ENCODE measurements at regions not wholly inside any gene's neighbourhood (a gene's known extent, or its start where the extent isn't known, plus 50 kb on each side); places are given as distances from the start of the nearest gene placed in this dataset.
"Not testable (repeated sequence)": the region's sequence is repeated elsewhere in the genome, so short reads cannot be mapped to it uniquely, and the experiment has no call there.

DNA sequence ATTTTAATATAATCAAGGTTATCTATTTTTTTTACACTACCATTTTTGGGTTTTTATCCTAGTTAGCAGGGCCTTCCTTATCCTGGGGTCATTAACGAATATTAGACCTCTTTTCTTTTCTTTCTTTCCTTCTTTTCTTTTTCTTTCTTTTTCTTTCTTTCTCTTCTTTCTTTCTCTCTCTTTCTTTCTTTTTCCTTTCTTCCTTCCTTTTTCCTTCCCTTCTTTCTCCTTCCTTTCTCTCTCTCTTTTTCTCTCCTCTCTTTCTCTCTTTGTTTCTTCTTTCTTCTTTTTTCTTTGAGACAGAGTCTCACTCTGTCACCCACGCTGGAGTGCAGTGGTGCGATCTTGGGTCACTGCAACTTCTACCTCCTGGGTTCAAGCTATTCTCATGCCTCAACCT, 120.4 kb upstream of the PDE7B start:
- DNase-seq = no peak

DNA sequence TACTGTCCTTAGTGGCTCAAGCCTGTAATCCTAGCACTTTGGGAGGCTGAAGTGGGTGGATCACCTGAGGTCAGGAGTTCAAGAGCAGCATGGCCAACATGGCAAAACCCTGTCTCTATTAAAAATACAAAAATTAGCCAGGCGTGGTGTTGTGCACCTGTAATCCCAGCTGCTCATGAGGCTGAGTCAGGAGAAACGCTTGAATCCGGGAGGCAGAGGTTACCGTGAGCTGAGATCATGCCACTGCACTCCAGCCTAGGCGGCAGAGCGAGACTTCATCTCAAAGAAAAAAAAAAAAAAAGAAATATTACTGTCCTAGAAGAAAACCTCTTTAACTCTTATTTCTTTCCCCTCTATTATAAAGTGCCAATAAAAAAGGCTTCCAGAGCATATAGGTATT, 115.2 kb upstream of the PDE7B start:
- DNase-seq = not testable (repeated sequence)

DNA sequence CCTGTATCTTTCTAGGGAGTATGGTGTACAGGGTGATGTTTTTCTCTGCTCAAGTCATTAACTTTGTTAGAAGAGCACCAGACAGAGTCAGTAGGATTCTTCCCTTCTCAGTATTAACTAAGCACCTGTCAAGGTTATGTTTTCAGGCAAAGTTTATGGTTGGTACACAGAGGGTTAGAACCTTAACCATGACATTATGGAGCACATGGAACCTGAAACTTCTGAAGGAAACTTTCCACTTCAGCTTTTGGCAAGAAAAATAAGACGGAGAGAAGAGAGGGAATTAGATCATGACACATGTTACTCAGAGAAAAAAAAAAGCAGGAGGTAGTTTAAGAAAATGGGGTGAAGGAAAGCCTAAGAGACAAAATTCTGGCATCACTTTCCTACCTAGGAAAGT, 112.9 kb upstream of the PDE7B start:
- DNase-seq = no peak

DNA sequence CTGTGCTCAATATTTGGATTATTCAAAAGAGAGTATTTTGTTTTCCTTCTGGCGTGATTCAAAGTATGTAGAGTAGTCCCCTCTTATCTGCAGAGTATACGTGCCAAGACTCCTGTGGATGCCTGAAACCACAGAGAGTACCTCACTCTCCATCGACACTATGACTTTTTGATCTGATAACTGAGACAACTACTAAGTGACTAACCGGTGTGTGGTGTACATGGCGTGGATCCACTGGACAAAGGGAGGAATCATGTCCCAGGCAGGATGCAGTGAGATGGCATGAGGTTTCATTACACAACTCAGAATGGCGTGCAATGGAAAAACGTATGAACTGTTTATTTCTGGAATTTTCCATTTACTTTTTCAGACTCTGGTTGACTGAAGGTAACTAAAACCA, 112.2 kb upstream of the PDE7B start:
- DNase-seq = peak; percentile 4

DNA sequence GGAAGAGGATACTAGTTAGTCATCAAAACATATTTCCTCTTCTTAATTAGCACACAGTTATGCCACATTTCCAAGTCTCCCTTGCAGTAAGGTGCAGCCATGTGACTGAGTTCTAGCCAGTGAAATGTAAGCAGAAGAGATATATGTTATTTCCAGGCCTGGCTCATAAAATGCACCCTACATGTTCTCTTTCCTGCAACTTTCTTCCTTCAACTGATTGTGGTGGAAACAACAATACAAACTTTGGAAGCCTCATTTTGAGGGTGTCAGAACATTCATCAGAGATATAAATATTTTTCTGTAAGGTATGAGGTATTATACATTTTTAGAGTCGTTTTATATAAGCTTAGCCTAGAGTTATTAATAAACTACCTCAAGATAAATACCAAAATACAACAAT, 110.9 kb upstream of the PDE7B start:
- no peak for DNase-seq

DNA sequence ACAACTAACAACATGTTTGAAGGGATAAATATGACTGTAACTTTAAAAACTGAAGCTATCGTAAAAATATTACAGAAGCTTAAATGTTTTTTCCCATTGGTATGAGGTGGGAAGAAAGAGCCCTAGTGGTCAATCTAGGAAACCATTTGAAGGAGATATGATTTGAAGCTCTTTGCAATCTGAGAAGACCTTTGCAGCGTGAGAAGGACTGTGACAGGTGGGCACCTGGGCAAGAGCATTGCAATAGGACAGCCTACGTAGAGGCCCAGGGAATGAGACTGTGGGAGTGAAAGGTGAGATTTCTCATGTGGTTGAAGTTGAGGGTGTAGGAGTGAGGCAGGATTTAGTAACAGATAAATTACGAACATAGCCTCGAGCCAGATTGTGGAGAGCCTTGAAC, 108.0 kb upstream of the PDE7B start:
- no peak for DNase-seq

DNA sequence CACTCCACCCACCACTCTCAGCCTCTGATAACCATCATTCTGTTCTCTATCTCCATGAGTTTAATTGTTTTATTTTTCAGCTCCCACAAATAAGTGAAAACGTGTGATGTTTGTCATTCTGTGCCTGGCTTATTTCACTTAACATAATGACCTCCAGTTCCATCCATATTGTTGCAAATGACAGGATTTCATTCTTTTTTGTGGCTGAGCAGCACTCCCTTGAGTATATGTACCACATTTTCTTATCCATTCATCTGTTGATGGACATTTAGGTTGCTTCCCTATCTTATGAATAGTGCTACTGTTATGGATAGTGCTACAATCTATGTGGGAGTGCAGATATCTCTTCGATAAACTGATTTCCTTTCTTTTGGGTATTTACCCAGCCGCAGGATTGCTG, 103.3 kb upstream of the PDE7B start:
- no peak for DNase-seq

DNA sequence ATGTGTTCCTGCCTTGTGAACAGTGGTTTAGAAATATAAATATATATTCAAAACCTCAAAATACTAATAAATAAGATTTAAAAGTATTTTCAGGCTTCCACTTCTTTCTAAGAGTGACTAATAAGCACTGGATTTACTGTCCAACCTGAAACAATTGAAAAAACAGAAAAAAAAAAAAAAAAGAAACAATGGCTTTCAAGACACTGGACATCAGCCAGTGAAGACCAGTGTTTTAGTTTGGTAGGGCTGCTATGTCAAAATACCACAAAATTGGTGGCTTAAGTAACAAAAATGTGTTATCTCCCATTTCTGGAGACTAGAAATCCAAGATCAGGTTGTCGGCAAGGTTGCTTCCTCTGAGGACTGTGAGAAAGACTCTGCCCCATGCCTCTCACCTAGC, 101.4 kb upstream of the PDE7B start:
- DNase-seq = no peak

DNA sequence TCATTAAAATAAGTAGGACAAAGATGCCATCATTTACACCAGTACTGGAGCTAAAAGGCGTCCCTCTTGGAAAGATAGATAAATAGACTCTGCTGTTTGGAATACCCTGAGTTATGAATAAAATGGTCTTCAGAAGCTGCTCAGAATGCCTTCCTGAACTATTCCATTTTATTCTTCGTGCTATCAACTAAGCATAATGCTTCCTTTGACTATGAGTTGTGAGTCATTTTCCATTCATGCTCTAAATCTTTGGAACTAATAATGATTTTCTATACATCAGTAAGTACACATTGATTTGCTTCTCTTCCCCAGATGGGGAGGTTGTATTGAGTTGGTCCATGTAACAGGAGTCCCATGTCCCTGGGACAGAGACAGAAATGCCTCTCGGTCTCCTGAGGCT, 98.3 kb upstream of the PDE7B start:
- DNase-seq = no peak

DNA sequence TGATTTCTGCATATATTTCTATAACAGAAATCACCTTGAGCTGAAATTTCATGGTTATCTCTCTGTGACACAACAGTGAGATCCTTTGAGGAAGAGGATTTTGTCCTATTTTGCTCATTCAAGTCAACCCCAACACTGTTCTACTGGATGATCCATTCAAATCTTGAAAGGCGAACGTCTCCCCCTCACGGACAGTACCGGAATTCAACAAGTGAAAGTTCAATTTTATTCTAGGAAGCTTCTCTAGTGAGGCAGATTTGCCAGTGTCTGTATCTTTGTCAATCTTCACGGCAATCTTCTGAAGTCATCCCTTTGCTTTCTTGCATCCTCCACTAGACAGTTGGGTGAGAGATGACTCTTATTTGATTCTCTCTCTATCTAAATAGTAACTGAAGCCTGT, 91.7 kb upstream of the PDE7B start:
- DNase-seq = no peak

DNA sequence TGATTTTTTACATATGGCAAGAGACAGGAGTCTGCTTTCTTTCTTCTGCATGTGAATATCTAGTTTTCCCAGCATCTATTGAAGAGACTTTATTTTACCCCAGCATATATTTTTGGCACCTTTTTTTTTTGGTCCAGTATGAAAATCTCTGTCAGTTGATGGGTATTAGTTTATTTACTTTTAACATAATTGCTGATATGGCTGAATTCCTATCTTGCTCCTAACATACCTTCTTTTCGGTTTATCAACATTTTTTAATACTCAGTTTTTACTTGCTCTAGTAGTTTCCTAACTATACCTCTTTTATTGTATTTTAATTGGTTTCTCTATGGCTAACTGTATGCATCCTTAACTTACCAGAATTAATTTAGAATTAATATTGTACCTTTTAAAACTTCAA, 77.5 kb upstream of the PDE7B start:
- no peak for DNase-seq

DNA sequence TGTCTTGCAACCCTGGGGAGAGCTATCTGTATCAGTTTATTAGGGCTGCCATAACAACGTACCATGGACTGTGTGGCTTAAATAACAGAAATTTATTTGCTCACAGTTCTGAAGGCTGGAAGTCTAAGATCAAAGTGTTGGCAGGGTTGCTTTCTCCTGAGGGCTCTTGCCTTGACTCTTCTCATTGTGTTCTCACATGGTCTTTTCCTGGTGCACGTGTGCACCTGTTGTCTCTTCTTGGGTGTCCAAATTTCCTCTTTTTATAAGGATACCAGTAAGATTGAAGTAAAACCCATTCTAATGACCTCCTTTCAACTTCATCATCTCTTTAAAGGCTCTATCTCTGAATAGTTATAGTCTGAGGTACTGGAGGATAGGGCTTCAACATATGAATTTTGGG, 72.3 kb upstream of the PDE7B start:
- DNase-seq = no peak

DNA sequence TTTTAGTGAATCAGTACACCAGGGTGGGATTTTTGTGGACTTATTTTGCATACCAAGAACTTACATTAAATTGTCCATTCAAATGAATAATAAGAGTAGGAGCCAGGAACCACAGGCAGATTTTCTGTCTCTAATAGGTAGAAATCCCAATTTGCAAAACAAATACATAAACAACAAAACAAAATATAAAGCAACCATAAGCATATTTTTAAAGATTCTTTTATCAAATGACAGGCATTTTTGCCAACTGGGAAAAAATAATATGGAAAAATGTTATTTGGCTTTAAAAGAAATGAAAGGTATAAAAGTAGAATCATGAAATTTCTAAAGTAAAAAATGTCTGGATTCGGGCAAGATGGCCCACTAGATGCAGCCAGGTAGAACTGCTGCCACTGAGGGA, 71.2 kb upstream of the PDE7B start:
- no peak for DNase-seq

DNA sequence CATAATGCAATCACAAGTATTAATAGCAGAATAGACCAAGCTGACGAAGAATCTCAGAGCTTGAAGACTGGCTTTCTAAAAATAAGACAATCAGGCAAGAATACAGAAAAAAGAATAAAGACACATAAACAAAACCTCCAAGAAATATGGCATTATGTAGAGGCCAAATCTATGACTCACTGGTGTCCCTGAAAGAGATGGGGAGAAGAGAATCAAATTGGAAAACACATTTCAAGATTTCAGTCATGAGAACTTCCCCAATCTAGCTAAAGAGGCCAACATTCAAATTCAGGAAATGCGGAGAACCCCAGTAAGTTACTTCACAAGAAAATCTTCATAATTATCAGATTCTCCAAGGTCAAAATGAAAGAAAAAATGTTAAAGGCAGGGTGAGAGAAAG, 69.0 kb upstream of the PDE7B start:
- no peak for DNase-seq

DNA sequence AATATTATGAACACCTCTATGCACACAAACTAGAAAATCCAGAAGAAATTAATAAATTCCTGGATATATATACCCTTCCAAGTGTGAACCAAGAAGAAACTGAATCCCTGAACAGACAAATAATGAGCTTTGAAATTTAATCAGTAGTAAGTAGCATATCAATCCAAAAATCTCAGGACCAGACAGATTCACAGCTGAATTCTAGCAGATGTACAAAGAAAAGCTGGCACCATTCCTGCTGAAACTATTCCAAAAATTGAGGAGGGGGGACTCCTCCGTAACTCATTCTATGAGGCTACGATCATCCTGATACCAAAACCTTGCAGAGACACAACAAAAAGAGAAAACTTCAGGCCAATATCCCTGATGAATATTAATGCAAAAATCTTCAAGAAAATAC, 67.0 kb upstream of the PDE7B start:
- DNase-seq = no peak

DNA sequence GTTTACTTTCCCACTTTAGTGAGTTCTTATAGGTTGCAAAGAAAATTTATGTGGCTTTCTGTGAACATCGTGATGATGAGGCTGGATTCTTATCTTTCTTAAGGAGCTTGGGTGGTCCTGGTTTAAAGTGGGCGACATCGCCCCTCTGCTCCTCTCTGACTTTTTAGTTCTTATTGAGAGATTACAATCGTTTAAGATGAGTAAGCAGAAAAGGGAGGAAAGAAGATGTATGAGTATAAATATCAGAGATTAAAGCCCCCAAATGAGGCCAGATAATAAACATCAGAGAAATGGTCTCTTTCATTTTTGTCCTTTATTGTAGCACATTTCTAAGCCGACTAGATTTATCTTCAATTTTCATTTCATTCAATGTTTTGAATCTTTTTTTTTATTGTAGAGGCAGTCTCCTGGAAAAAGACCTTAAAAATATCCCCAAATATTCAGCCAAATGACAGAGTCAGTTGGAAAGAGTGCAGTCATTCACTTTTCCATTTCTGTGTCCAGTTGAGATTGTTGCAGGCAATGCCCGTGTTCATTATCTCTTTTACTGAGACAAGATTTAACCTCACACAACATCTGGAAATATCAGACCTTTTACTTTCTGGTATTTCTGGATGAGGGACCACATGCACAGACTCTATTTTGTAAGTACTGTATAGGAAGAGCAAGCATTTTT, 62.0 kb upstream of the PDE7B start:
- no peak for DNase-seq

DNA sequence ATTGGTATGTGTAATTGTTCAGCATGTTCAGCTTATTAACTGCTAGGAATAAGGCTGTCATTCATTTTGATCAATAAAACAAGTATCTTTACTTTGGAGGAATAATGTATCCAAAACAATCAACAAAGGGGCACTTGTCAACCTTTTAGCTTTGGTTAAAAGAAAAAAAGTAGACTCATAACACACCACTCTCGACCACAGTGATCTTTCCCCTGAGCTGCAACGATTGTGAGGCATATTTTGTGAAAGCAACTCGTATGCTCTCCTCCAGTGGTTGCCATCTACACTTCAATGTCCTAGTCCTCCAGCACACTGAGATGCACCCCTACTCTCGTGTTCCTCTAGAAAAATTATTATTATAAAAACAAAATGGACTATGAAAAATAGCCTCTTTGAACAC, 60.1 kb upstream of the PDE7B start:
- no peak for DNase-seq

DNA sequence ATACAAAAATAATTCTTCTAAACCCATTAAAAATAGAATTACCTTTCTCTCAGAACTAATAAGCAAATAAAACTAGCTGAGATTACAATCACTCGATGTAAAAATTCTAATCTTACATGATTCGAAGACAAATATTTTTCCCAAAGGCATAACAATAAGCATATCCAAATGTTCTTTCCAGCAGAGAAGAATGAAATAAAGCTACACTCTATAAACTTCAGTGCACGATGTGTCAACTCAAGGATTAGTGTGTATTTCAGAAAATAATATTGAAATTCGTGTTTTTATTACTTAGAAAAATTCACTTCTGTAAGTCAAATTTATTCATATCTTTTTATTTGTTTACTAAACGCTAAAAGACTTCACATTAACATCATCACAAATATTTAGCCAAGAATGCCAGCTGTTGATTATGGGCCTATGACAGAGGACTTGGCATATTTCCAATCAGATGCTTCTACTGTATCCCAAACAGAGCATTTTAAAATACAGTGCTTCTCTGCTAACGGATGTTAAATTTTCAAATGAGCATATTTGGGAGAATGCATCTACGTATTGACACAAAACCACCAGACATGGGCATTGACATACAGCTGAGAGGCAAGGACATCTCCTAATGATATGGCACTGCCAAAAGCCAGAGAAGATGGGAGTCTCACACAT, 54.7 kb upstream of the PDE7B start:
- DNase-seq = no peak

DNA sequence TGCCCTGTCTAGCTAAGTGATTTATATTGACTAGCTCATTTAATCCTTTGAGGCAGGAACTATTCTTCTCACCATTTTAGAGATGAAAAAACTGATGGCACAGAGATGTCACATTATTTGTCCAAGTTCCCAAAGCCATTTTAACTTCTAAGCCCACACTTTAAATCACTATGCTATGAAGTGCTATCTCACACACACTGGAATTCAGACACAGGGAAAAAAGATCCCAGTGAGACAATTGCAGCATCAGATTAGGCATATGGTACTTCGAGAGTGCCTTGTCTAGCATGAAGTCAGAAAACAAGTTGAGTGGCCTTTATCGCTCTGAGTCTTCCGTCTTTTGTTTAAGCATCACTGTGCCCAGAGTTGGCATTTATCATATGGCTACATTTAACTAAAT, 54.1 kb upstream of the PDE7B start:
- no peak for DNase-seq

DNA sequence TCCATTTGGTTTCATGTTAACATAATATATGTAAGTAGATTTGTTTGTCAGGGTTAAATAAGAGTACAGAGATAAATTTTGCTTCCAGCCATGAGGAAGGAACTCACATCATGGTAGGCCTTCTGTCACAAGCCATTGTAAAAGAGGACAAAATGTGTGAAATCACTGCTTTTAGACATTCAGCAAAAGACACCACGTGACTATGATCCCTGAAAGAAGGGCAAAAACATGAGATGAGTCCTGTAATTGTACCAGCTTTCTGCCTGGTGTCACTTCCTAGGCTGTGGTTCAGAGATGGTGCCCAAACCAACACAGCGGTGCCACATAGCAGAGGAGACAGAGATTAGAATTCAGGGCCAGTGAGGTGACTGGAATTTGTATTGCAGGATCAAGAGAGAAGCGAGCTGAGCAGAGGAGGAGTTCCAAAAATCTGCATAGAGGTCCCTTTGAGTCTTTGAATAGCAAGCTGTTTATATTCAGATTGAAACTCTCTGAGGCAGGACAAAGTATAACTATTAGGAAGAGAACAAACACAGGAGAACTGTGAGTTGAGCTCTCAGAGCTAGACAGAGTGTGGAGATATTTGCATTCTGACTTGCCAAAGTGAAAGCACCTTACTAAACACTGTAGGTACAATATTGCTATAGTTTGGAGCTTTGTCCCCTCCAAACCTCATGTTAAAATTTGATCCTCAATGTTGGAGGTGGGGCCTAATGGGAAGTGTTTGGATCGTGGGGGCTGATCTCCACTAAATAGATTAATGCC, 52.6 kb upstream of the PDE7B start:
- no peak for DNase-seq

All from stimulated activated CD4-positive, alpha-beta T cell treated with anti-CD3 and anti-CD28 coated beads, Interleukin-1b, Interleukin-23, amount 100 ng/mL, for 48 hours (primary cell).